GM12872 (cell line): ENCODE measurements at regions not wholly inside any gene's neighbourhood (a gene's known extent, or its start where the extent isn't known, plus 50 kb on each side); places are given as distances from the start of the nearest gene placed in this dataset.

Experiments used
- TF ChIP-seq, protein P1 (sequence below): IDR thresholded peaks from 3 replicates; pipeline ENCODE4 v1.5.1; 2011; ENCODE audit warnings: low read depth, mild to moderate bottlenecking, low read length, moderate library complexity; ENCODE audit not compliant: insufficient read depth

DNA sequence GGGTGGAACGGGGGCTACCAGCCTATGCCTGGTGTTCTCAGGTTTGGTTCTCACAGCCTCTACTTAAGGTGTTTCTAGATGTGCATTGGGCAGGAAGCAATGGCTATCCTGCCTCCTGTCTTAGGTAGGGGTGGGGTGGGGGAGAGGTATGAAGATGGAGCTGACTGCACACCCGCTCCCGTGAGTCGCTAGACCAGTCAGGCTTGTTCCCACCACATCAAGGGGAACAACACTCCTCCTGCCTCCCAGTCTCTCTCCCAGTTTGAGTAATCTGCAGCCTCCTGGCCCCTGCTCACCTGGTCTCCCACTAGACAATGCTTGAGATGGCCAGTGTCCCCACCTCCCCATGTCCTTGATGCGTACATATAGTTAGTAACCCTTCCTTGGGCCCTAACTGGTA, 79.3 kb upstream of the TENM4 start:
- TF ChIP-seq, protein P1, sequence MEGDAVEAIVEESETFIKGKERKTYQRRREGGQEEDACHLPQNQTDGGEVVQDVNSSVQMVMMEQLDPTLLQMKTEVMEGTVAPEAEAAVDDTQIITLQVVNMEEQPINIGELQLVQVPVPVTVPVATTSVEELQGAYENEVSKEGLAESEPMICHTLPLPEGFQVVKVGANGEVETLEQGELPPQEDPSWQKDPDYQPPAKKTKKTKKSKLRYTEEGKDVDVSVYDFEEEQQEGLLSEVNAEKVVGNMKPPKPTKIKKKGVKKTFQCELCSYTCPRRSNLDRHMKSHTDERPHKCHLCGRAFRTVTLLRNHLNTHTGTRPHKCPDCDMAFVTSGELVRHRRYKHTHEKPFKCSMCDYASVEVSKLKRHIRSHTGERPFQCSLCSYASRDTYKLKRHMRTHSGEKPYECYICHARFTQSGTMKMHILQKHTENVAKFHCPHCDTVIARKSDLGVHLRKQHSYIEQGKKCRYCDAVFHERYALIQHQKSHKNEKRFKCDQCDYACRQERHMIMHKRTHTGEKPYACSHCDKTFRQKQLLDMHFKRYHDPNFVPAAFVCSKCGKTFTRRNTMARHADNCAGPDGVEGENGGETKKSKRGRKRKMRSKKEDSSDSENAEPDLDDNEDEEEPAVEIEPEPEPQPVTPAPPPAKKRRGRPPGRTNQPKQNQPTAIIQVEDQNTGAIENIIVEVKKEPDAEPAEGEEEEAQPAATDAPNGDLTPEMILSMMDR = no peak

DNA sequence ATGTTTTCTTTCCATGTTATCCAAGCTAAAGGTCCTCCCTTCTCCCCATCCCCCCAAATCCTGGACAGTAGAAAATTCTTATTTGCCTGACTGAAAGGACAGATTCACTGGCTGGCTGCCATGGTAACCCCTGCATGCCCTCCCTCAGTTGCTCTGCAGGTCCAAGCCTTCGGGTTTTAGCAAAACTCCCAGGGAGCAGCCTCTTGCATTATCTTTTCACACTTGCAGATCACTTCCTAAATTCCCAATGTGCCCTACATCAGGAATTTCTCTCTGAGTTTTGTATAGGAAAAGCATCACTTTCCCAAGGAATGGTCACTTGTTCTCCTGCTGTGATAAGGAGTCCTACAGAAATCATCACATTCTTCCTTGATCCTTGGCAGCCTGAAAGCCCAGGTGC, 75.0 kb upstream of the TENM4 start:
- TF ChIP-seq, protein P1 = no peak

DNA sequence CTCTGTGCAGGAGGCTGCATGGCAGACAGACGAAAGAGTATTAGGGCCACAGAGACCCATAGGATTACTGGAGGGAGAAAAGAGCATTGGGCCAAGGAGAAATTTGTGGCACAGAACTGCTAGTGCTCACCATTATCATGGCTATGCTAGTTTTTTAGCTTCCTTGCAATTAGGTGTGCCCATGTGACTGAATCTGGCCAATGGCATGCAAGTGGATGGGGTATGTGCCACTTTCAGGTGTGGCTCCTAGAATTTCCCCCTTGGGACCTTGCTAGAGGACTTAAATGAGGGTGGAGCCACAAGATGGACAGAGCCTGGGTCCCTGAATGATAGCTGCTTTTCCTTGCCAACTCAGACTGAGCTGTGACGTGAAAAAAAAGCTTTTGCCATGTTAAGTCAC, 73.9 kb upstream of the TENM4 start:
- TF ChIP-seq, protein P1 = no peak

DNA sequence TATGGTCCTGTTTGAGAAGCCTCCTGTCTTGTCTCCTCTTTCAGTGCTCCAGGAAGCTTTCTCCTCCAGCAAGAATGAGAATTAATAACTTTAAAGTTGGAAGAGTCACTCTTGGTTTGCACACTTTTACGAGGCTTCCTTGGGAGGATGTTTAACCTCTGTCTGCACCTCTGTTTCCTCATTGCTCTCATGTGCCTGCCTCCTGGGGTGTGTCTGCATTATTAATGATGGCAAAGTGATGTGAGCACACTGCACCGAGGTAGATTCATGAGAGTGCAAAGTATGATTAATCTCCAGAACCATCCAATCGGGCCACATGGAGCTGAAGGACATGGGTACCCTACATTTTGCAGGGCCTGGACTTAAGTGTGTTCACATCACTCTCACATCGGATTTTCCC, 73.5 kb upstream of the TENM4 start:
- TF ChIP-seq, protein P1 = no peak

DNA sequence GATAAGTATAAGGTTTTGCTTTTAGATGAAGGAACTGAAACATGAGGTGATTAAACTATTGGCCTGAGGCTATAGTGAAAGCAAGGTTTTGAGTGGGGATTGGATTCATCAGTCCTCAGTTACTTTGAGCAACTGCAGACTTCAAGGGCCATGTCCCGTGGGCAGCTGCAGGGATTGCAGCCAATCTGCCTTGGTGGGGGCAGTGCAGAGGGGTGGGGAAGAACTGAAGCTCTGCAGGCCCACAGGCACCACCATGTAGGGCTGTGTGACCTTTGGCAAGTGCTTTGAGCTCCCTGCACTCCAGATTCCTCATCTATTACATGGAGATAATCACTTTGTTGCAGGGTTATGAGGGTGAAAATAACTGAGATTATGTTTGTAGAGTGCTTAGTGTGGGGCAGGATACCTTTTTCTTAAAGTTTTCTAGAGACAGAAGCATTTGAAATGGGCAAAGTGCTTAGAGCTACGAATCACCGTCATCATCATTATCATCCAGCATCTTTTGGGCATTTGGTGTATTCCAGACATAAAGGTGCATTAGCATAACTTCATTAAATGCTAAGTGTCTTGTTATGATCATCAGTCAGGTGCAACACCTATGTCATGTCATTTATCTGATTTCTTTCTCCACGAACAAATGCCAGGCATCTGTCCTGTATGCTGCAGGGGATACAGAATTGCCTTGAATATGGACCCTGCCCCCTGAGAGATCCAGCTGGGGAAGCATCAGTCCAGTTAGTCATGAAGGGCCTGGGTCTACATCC, 72.1 kb upstream of the TENM4 start:
- TF ChIP-seq, protein P1 = no peak

DNA sequence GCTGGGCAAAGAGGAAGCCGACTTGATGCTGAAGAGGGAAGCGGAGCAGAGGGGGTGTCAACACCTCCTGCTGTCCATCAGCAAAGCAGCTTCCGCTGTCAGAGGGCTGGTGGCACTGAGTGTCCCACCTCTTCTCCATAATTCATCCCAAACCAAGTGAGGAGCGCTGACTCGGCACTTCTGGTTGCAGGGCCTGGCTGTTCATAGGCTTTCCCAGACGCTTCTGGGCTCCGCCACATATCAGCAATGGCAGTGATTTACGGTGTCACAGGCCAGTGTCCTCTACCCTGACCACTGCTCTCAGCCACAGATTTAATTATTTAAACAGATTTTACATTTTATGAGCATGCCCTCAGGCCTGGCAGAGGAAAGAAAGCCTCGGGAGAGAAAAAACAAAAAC, 70.1 kb upstream of the TENM4 start:
- TF ChIP-seq, protein P1 = no peak

DNA sequence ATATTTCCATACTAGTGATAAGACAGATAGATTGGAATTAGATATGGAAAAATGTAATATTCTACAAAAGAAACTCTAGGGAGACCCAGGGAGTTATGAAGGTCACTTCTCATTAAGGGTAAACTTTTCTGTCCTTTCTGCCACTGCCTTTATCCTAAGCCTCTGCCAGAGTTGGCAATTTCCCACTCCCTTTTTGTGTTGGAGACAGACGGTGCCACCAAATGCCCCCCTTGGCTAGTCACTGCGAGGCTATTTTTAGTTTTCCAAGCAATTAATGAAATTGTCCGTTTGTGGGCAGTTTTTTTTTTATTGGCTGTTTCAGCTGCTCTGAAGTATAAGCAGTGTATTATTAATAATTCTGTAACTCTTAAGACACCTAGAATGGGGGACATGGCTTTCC, 67.6 kb upstream of the TENM4 start:
- TF ChIP-seq, protein P1 = no peak
